Activated CD4-positive, alpha-beta memory T cell treated with anti-CD3 and anti-CD28 coated beads, Interleukin-2, amount 10 ng/mL, durations not matched to agents 7 days and 5 days (primary cell): ENCODE measurements at regions not wholly inside any gene's neighbourhood (a gene's known extent, or its start where the extent isn't known, plus 50 kb on each side); places are given as distances from the start of the nearest gene placed in this dataset.

ENCODE experiments used
- CTCF ChIA-PET: fragments of 350-600 bp; sonication (Branson Sonifier 250); formaldehyde crosslinking; loops from one replicate; lab custom pipeline; 2021; ENCODE audit warnings: antibody characterized with exemption, inconsistent platforms; lab: Charles Lee
- POLR2A ChIA-PET: fragments of 350-600 bp; sonication (Branson Sonifier 250); formaldehyde crosslinking; loops from one replicate; lab custom pipeline; 2021; ENCODE audit warnings: antibody characterized with exemption; lab: Charles Lee
- DNase-seq: peaks from one replicate; pipeline ENCODE4 v3.0.0-alpha.2; 2020
- H3K27ac Mint-ChIP-seq: one replicate; pipeline ENCODE4 v1.8.0; 2021; ENCODE audit warnings: mild to moderate bottlenecking, mixed read lengths
- H3K27me3 Mint-ChIP-seq: one replicate; pipeline ENCODE4 v1.8.0; 2021; ENCODE audit warnings: mixed read lengths
- H3K36me3 Mint-ChIP-seq: one replicate; pipeline ENCODE4 v1.8.0; 2021; ENCODE audit warnings: low read depth, mixed read lengths
- H3K4me1 Mint-ChIP-seq: one replicate; pipeline ENCODE4 v1.8.0; 2021; ENCODE audit warnings: mixed read lengths
- H3K4me3 Mint-ChIP-seq: one replicate; pipeline ENCODE4 v1.8.0; 2021; ENCODE audit warnings: mild to moderate bottlenecking, mixed read lengths
- H3K9me3 Mint-ChIP-seq: one replicate; pipeline ENCODE4 v1.8.0; 2021; ENCODE audit warnings: mixed read lengths

DNA sequence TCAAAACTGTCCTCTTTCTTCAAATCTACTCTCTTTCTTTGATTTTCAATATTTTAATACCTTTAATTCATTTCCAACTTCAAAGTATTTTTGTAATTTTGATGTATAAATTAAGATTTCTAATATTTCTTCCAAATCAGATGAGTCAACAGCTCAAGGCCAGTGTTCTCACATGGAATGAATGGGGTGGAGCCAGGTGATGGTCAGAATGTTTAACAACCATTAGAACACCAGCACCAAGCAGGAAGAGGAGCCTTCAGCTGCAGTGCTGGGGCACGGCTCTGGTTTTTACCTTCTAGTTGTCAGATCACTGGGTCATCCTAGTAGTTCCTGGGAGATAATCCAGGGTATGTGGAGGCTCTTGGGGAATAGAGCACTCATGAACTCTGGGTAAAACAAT lies 494.5 kb upstream of the PDZRN3 start:
- Mint-ChIP-seq H3K9me3 (peaks cover 18% of the 10 kb centered on the region), H3K27ac (no peak overlapping the region), H3K27me3 (no peaks in the 10 kb centered on the region), H3K4me3 (no peak overlapping the region), H3K36me3 (no peaks in the 10 kb centered on the region), H3K4me1 (no peaks in the 10 kb centered on the region)
- DNase-seq = no peak
- POLR2A ChIA-PET = no interaction called here
- CTCF ChIA-PET = no interaction called here

- no peak for DNase-seq
- H3K4me1 Mint-ChIP-seq = no peaks in the 10 kb centered on the region
- no peak overlapping the region for H3K4me3 Mint-ChIP-seq
- ChIA-PET POLR2A (no interaction called here), CTCF (no interaction called here)
- no peaks in the 10 kb centered on the region for H3K27me3 Mint-ChIP-seq
- no peak overlapping the region for H3K27ac Mint-ChIP-seq
- H3K9me3 Mint-ChIP-seq = peaks cover 14% of the 10 kb centered on the region
- H3K36me3 Mint-ChIP-seq = no peaks in the 10 kb centered on the region
Measured at GRCh38 chr3:74115906-74116305, 491.2 kb upstream of the PDZRN3 start.

DNA sequence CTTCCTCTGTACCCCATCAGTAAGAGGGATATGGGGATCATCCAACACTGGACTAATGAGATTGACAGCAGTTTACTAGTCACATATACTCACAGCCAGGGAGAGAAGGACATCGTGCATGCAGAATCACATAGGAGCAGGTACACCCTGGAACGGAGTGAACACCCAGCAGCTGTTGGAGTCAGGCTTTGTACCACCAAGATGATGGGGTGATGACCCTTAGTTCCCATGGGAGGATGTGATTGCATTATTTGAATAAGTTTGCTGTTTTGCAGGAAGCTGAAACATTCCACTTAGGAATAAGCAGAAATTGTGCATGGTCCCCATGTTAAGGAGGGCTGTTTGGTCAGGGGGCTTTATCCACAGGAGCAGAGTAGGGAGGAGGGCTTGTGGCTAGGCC lies 482.7 kb upstream of the PDZRN3 start:
- H3K4me3 Mint-ChIP-seq = no peak overlapping the region
- CTCF ChIA-PET = no interaction called here

DNA sequence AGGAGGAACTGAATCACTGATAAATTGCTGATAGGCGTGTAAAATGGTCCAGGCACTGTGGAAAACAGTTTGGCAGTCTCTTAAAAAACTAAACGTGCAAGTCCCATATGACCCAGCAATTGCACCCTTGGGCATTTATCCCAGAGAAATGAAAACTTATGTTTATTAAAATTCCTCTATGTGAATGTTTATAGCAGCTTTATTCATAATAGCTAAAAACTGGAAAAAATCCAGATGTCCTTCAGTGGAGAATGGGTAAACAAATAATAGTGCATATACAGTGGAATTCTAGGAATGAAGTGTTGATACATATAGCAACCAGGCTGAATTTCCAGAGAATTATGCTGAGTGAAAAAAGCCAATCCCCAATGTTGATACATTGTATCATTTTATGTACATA lies 482.2 kb upstream of the PDZRN3 start:
- Mint-ChIP-seq H3K36me3 (no peaks in the 10 kb centered on the region), H3K27ac (no peak overlapping the region), H3K4me1 (no peaks in the 10 kb centered on the region), H3K27me3 (no peaks in the 10 kb centered on the region), H3K4me3 (no peak overlapping the region), H3K9me3 (peaks cover 8% of the 10 kb centered on the region)
- ChIA-PET CTCF (no interaction called here), POLR2A (no interaction called here)
- no peak for DNase-seq

More for the DNA sequence above, 482.7 kb upstream of the PDZRN3 start:
- no peak for DNase-seq
- Mint-ChIP-seq H3K27ac (no peak overlapping the region), H3K4me1 (no peaks in the 10 kb centered on the region), H3K27me3 (no peaks in the 10 kb centered on the region), H3K9me3 (peaks cover 8% of the 10 kb centered on the region), H3K36me3 (no peaks in the 10 kb centered on the region)
- POLR2A ChIA-PET = no interaction called here

- no peak overlapping the region for H3K4me3 Mint-ChIP-seq
- H3K27me3 Mint-ChIP-seq = no peaks in the 10 kb centered on the region
- CTCF ChIA-PET = no interaction called here
- POLR2A ChIA-PET = no interaction called here
- H3K9me3 Mint-ChIP-seq = peaks cover 12% of the 10 kb centered on the region
- no peak overlapping the region for H3K27ac Mint-ChIP-seq
- H3K36me3 Mint-ChIP-seq = no peaks in the 10 kb centered on the region
- no peak for DNase-seq
- no peaks in the 10 kb centered on the region for H3K4me1 Mint-ChIP-seq
Measured at GRCh38 chr3:74091204-74091603, 466.5 kb upstream of the PDZRN3 start.

DNA sequence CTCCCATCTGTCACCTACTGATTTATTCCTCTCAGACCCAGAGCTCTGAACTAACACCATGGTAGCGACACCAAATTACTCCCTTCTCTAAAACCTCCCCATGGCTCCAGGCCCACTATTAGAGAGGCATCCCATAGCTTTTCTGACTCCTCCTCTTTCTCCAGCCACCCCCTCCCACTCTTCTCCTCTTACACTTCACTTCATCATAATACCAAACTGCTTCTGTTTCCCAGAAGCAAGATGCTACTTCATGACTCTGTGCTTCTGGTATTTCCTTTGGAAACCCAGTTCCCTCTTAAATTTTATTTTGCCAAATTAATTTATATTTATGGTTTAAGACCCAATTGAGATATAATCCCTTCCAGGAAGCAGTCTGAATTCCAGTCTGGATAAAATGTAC lies 465.1 kb upstream of the PDZRN3 start:
- POLR2A ChIA-PET = no interaction called here
- H3K27ac Mint-ChIP-seq = no peak overlapping the region
- CTCF ChIA-PET = no interaction called here
- no peaks in the 10 kb centered on the region for H3K27me3 Mint-ChIP-seq
- no peak for DNase-seq
- no peaks in the 10 kb centered on the region for H3K36me3 Mint-ChIP-seq
- no peak overlapping the region for H3K4me3 Mint-ChIP-seq
- peaks cover 12% of the 10 kb centered on the region for H3K9me3 Mint-ChIP-seq
- no peaks in the 10 kb centered on the region for H3K4me1 Mint-ChIP-seq

GRCh38 chr3:74080056-74080461 lies 455.3 kb upstream of the PDZRN3 start:
- DNase-seq = no peak
- no peak overlapping the region for H3K27ac Mint-ChIP-seq
- peaks cover 6% of the 10 kb centered on the region for H3K9me3 Mint-ChIP-seq
- H3K4me1 Mint-ChIP-seq = no peaks in the 10 kb centered on the region
- no peaks in the 10 kb centered on the region for H3K27me3 Mint-ChIP-seq
- POLR2A ChIA-PET = no interaction called here
- CTCF ChIA-PET = no interaction called here
- H3K36me3 Mint-ChIP-seq = no peaks in the 10 kb centered on the region
- no peak overlapping the region for H3K4me3 Mint-ChIP-seq

GRCh38 chr3:74075241-74075640 lies 450.5 kb upstream of the PDZRN3 start:
- Mint-ChIP-seq H3K27ac (no peak overlapping the region), H3K9me3 (peaks cover 10% of the 10 kb centered on the region), H3K27me3 (no peaks in the 10 kb centered on the region), H3K4me3 (no peak overlapping the region), H3K4me1 (no peaks in the 10 kb centered on the region), H3K36me3 (no peaks in the 10 kb centered on the region)
- POLR2A ChIA-PET = no interaction called here
- CTCF ChIA-PET = no interaction called here
- DNase-seq = no peak

DNA sequence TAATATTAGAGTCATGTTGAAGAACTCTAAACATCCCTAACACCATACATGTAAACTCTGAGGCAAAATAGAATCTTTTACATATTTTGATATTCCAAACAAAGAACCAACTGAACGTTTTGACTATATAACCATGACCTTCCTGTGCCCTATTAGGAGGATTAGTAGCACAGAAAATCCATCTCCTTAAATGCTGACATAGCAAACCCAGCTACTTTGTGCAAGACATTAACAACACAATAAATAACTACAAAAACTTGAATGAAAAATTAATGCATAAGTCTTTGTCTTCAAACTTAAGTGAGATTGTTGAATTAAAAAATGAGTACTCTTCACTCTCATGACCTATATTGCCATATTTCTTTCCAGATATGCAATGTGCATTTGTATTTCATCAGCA lies 450.0 kb upstream of the PDZRN3 start:
- no peaks in the 10 kb centered on the region for H3K27me3 Mint-ChIP-seq
- H3K9me3 Mint-ChIP-seq = peaks cover 10% of the 10 kb centered on the region
- no peak for DNase-seq
- H3K27ac Mint-ChIP-seq = no peak overlapping the region
- H3K36me3 Mint-ChIP-seq = no peaks in the 10 kb centered on the region
- POLR2A ChIA-PET = no interaction called here
- no peaks in the 10 kb centered on the region for H3K4me1 Mint-ChIP-seq
- CTCF ChIA-PET = no interaction called here
- H3K4me3 Mint-ChIP-seq = no peak overlapping the region

- peaks cover 6% of the 10 kb centered on the region for H3K9me3 Mint-ChIP-seq
- no peaks in the 10 kb centered on the region for H3K36me3 Mint-ChIP-seq
- H3K27ac Mint-ChIP-seq = no peak overlapping the region
- ChIA-PET CTCF (no interaction called here), POLR2A (no interaction called here)
- H3K4me1 Mint-ChIP-seq = no peaks in the 10 kb centered on the region
- no peak for DNase-seq
- H3K27me3 Mint-ChIP-seq = no peaks in the 10 kb centered on the region
- H3K4me3 Mint-ChIP-seq = no peak overlapping the region
Measured at GRCh38 chr3:74067296-74067695, 442.6 kb upstream of the PDZRN3 start.

DNA sequence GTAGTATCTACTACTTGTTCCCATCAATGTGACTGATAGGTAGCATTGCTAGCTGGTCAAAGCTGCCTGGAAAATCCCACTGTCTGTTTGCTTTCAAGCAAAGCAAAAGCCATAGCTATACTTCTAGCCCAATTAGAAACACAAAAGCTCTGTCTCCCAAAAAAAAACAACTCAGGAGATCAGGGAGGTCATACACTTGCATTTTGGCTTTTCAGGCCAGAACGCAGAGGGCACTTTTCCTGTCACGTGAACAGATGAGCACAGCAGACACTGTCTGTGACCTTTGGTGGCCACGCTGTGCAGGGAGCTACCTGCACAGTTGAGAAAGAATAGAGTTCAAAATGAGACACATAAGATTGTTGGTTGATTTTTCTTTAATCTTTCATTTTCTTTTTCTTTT lies 441.7 kb upstream of the PDZRN3 start:
- Mint-ChIP-seq H3K27me3 (no peaks in the 10 kb centered on the region), H3K4me3 (no peak overlapping the region), H3K27ac (no peak overlapping the region), H3K9me3 (peaks cover 3% of the 10 kb centered on the region), H3K4me1 (no peaks in the 10 kb centered on the region), H3K36me3 (no peaks in the 10 kb centered on the region)
- DNase-seq = no peak
- POLR2A ChIA-PET = no interaction called here
- CTCF ChIA-PET = no interaction called here

- Mint-ChIP-seq H3K36me3 (no peaks in the 10 kb centered on the region), H3K4me3 (no peak overlapping the region), H3K4me1 (no peaks in the 10 kb centered on the region), H3K27me3 (no peaks in the 10 kb centered on the region), H3K27ac (no peak overlapping the region), H3K9me3 (peaks cover 4% of the 10 kb centered on the region)
- DNase-seq = no peak
- POLR2A ChIA-PET = no interaction called here
- CTCF ChIA-PET = no interaction called here
Measured at GRCh38 chr3:74059923-74060600, 435.3 kb upstream of the PDZRN3 start.

- Mint-ChIP-seq H3K9me3 (peaks cover 4% of the 10 kb centered on the region), H3K27ac (no peak overlapping the region), H3K4me3 (no peak overlapping the region), H3K4me1 (no peaks in the 10 kb centered on the region), H3K36me3 (no peaks in the 10 kb centered on the region), H3K27me3 (no peaks in the 10 kb centered on the region)
- DNase-seq = no peak
- POLR2A ChIA-PET = no interaction called here
- CTCF ChIA-PET = no interaction called here
Measured at GRCh38 chr3:74059301-74059922, 434.7 kb upstream of the PDZRN3 start.

GRCh38 chr3:74057169-74057568 lies 432.4 kb upstream of the PDZRN3 start:
- CTCF ChIA-PET = no interaction called here
- no peaks in the 10 kb centered on the region for H3K27me3 Mint-ChIP-seq

More at GRCh38 chr3:74057169-74057568, 432.4 kb upstream of the PDZRN3 start:
- H3K4me1 Mint-ChIP-seq = no peaks in the 10 kb centered on the region
- no peaks in the 10 kb centered on the region for H3K36me3 Mint-ChIP-seq
- no peak overlapping the region for H3K4me3 Mint-ChIP-seq
- no peak overlapping the region for H3K27ac Mint-ChIP-seq
- POLR2A ChIA-PET = no interaction called here
- no peak for DNase-seq
- peaks cover 2% of the 10 kb centered on the region for H3K9me3 Mint-ChIP-seq
